Activated CD4-positive, alpha-beta T cell treated with anti-CD3 and anti-CD28 coated beads, Interleukin-2, amount 50 U/mL, for 24 hours (primary cell): ENCODE measurements at regions not wholly inside any gene's neighbourhood (a gene's known extent, or its start where the extent isn't known, plus 50 kb on each side); places are given as distances from the start of the nearest gene placed in this dataset.
"Not testable (repeated sequence)": the region's sequence is repeated elsewhere in the genome, so short reads cannot be mapped to it uniquely, and the experiment has no call there.

ENCODE experiments used
- DNase-seq, 2 donors: peaks; one replicate each; pipeline ENCODE4 v3.0.0-alpha.2; 2020; ENCODE audit warnings: low read depth in 1 of 2, low spot score in 1 of 2

- DNase-seq: not testable (repeated sequence)
These were observed 211.5 kb downstream of the BANP start for GRCh38 chr16:88162778-88163177.

GRCh38 chr16:88164196-88165039, 213.2 kb downstream of the BANP start:
- DNase-seq: not testable (repeated sequence)

GRCh38 chr16:88165040-88165544, 213.9 kb downstream of the BANP start:
- not testable (repeated sequence) for DNase-seq

GRCh38 chr16:88165683-88166082, 214.4 kb downstream of the BANP start:
- DNase-seq: not testable (repeated sequence)

- not testable (repeated sequence) for DNase-seq
These were observed 215.1 kb downstream of the BANP start for GRCh38 chr16:88166209-88166773.

- DNase-seq: not testable (repeated sequence)
These were observed 214.8 kb upstream of the ZNF469 start for GRCh38 chr16:88167798-88168556.

GRCh38 chr16:88168557-88168949, 214.2 kb upstream of the ZNF469 start:
- not testable (repeated sequence) for DNase-seq

GRCh38 chr16:88169136-88169830, 213.5 kb upstream of the ZNF469 start:
- not testable (repeated sequence) for DNase-seq

- DNase-seq: not testable (repeated sequence)
These were observed 213.0 kb upstream of the ZNF469 start for GRCh38 chr16:88169831-88170165.

GRCh38 chr16:88170528-88170991, 212.2 kb upstream of the ZNF469 start:
- no peak for DNase-seq

- not testable (repeated sequence) for DNase-seq
These were observed 211.6 kb upstream of the ZNF469 start for GRCh38 chr16:88171126-88171525.

- DNase-seq: not testable (repeated sequence)
These were observed 206.6 kb upstream of the ZNF469 start for GRCh38 chr16:88176184-88176583.

- DNase-seq: not testable (repeated sequence)
These were observed 206.1 kb upstream of the ZNF469 start for GRCh38 chr16:88176591-88177180.

- not testable (repeated sequence) for DNase-seq
These were observed 204.5 kb upstream of the ZNF469 start for GRCh38 chr16:88178251-88178650.

GRCh38 chr16:88178896-88179295, 203.9 kb upstream of the ZNF469 start:
- DNase-seq: not testable (repeated sequence)

GRCh38 chr16:88182967-88183881, 199.5 kb upstream of the ZNF469 start:
- DNase-seq: not testable (repeated sequence)

GRCh38 chr16:88184053-88184452, 198.7 kb upstream of the ZNF469 start:
- not testable (repeated sequence) for DNase-seq

- DNase-seq: not testable (repeated sequence)
These were observed 198.0 kb upstream of the ZNF469 start for GRCh38 chr16:88184566-88185355.

GRCh38 chr16:88185406-88185805, 197.4 kb upstream of the ZNF469 start:
- DNase-seq: not testable (repeated sequence)
